ENCODE measurements at regions not wholly inside any gene's neighbourhood (a gene's known extent, or its start where the extent isn't known, plus 50 kb on each side); places are given as distances from the start of the nearest gene placed in this dataset.

DNA sequence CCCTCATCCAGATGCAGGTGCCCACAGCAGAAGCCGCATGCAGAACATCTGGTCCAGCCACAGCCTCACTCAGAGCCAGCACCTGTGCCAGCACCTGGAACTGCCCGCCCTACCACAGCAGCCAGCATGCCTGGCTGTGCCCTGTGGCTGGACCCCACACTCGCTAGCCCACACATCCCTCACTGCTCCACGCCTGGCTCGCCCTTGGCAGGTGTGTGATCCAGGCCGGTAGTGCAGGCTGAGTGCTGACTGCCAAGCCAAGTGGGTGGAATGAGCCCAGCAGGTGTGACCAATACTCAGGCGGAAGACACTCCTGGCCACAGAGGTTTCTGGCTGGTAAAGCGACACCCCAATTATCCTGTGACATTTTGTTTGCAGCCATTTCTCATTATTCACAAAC lies 162.4 kb upstream of the ROBO1 start:
- no peaks in the 10 kb centered on the region for H3K9me3 ChIP-seq (ENCODE audit: low read length)
- no peaks in the 10 kb centered on the region for H3K36me3 ChIP-seq (ENCODE audit: insufficient read depth, low read length)
- H3K9me2 ChIP-seq (ENCODE audit: insufficient read depth, low read length): no peaks in the 10 kb centered on the region
- H3K4me2 ChIP-seq (ENCODE audit: low read length): no peak overlapping the region
- no peak overlapping the region for H3K4me3 ChIP-seq (ENCODE audit: low read depth, low read length, poor library complexity, severe bottlenecking)
- H2AFZ ChIP-seq (ENCODE audit: low read length): no peak overlapping the region
- no peak overlapping the region for H3K27ac ChIP-seq (ENCODE audit: low read depth, low read length, poor library complexity, severe bottlenecking)
- CTCF ChIA-PET (ENCODE audit: unreplicated experiment): no interaction called here
- DNase-seq (ENCODE audit: low spot score): no peak
- no peaks in the 10 kb centered on the region for H4K20me1 ChIP-seq (ENCODE audit: insufficient read depth, low read length)
- no TSS peak for BruUV-seq (replicated peaks)
- TF ChIP-seq EZH2phosphoT487 (IDR thresholded peaks at IDR 0.05; ENCODE audit: borderline replicate concordance, low read depth, low read length) (no peak), CTCF (conservative IDR thresholded peaks at IDR 0.05; ENCODE audit: low read length) (no peak)
- intact Hi-C loops (cut with micrococcal nuclease; ENCODE audit: unreplicated experiment): no loop called here
- POLR2A ChIA-PET: no interaction called here
- H3K4me1 ChIP-seq (ENCODE audit: insufficient read depth, low read length, poor library complexity, severe bottlenecking): no peaks in the 10 kb centered on the region
- no peaks in the 10 kb centered on the region for H3K79me2 ChIP-seq (ENCODE audit: insufficient read depth, low read depth, low read length)

DNA sequence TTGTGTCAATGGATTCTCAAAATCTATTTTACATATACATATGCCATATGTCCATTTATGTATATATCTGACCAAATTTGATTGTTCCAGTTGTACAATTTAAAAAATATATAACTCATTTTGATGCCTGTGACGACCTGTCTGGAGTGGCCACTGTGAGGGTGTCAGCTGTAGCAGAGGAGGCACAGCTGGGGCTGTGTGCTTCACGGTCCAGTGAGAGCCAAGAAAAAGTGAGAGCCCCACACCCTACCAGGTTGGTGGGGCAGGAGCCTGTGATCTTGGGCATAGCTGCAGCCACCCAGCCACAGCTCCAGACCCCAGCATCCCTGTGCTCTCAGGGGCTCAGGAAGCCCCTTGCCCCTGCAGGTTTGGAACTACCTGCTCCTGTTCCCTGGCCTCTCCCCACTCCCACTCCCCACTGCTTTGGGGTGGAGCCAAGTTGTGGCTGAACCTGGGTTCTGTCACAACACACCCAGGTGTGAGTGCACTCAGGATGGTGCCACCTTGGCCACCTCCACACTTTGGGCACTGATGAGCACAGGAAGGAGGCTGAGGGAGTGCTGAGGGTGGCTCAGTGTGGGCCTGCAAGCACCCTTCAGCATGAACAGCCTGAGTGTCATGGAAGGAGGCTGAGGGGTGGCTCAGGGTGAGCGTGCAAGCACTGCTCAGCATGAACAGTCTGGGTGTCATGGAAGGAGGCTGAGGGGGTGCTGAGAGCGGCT lies 161.1 kb upstream of the ROBO1 start:
- no peaks in the 10 kb centered on the region for H3K9me2 ChIP-seq (ENCODE audit: insufficient read depth, low read length)
- H3K4me1 ChIP-seq (ENCODE audit: insufficient read depth, low read length, poor library complexity, severe bottlenecking): no peaks in the 10 kb centered on the region
- DNase-seq (ENCODE audit: low spot score): no peak
- CTCF ChIA-PET (ENCODE audit: unreplicated experiment): no interaction called here
- H3K9me3 ChIP-seq (ENCODE audit: low read length): no peaks in the 10 kb centered on the region
- H3K4me3 ChIP-seq (ENCODE audit: low read depth, low read length, poor library complexity, severe bottlenecking): no peak overlapping the region
- no TSS peak for BruUV-seq (replicated peaks)
- no peak overlapping the region for H2AFZ ChIP-seq (ENCODE audit: low read length)
- no peaks in the 10 kb centered on the region for H4K20me1 ChIP-seq (ENCODE audit: insufficient read depth, low read length)
- intact Hi-C loops (cut with micrococcal nuclease; ENCODE audit: unreplicated experiment): no loop called here
- no peak overlapping the region for H3K4me2 ChIP-seq (ENCODE audit: low read length)
- H3K27ac ChIP-seq (ENCODE audit: low read depth, low read length, poor library complexity, severe bottlenecking): no peak overlapping the region
- POLR2A ChIA-PET: no interaction called here
- no peaks in the 10 kb centered on the region for H3K79me2 ChIP-seq (ENCODE audit: insufficient read depth, low read depth, low read length)
- no peaks in the 10 kb centered on the region for H3K36me3 ChIP-seq (ENCODE audit: insufficient read depth, low read length)
- no peak for TF ChIP-seq CTCF (conservative IDR thresholded peaks at IDR 0.05; ENCODE audit: low read length)
- no peak for TF ChIP-seq EZH2phosphoT487 (IDR thresholded peaks at IDR 0.05; ENCODE audit: borderline replicate concordance, low read depth, low read length)

- H3K4me3 ChIP-seq (ENCODE audit: low read depth, low read length, poor library complexity, severe bottlenecking): no peak overlapping the region
- ChIA-PET CTCF (ENCODE audit: unreplicated experiment) (no interaction called here), POLR2A (interaction anchor here (0.7 kb wide), 1 partner anchor 111 kb away, joined by 3 read pairs; no protein-coding TSS in a partner anchor)
- H3K79me2 ChIP-seq (ENCODE audit: insufficient read depth, low read depth, low read length): no peaks in the 10 kb centered on the region
- BruUV-seq (replicated peaks): no TSS peak
- no peaks in the 10 kb centered on the region for H3K9me2 ChIP-seq (ENCODE audit: insufficient read depth, low read length)
- no peaks in the 10 kb centered on the region for H3K4me1 ChIP-seq (ENCODE audit: insufficient read depth, low read length, poor library complexity, severe bottlenecking)
- H2AFZ ChIP-seq (ENCODE audit: low read length): no peak overlapping the region
- TF ChIP-seq CTCF (conservative IDR thresholded peaks at IDR 0.05; ENCODE audit: low read length) (no peak), EZH2phosphoT487 (IDR thresholded peaks at IDR 0.05; ENCODE audit: borderline replicate concordance, low read depth, low read length) (no peak)
- no peak for DNase-seq (ENCODE audit: low spot score)
- no peak overlapping the region for H3K4me2 ChIP-seq (ENCODE audit: low read length)
- H3K36me3 ChIP-seq (ENCODE audit: insufficient read depth, low read length): no peaks in the 10 kb centered on the region
- no peaks in the 10 kb centered on the region for H4K20me1 ChIP-seq (ENCODE audit: insufficient read depth, low read length)
- H3K9me3 ChIP-seq (ENCODE audit: low read length): no peaks in the 10 kb centered on the region
- intact Hi-C loops (cut with micrococcal nuclease; ENCODE audit: unreplicated experiment): no loop called here
- no peak overlapping the region for H3K27ac ChIP-seq (ENCODE audit: low read depth, low read length, poor library complexity, severe bottlenecking)
Measured at GRCh38 chr3:79926522-79926921, 158.7 kb upstream of the ROBO1 start.
